ENCODE measurements at regions not wholly inside any gene's neighbourhood (a gene's known extent, or its start where the extent isn't known, plus 50 kb on each side); places are given as distances from the start of the nearest gene placed in this dataset.

DNA sequence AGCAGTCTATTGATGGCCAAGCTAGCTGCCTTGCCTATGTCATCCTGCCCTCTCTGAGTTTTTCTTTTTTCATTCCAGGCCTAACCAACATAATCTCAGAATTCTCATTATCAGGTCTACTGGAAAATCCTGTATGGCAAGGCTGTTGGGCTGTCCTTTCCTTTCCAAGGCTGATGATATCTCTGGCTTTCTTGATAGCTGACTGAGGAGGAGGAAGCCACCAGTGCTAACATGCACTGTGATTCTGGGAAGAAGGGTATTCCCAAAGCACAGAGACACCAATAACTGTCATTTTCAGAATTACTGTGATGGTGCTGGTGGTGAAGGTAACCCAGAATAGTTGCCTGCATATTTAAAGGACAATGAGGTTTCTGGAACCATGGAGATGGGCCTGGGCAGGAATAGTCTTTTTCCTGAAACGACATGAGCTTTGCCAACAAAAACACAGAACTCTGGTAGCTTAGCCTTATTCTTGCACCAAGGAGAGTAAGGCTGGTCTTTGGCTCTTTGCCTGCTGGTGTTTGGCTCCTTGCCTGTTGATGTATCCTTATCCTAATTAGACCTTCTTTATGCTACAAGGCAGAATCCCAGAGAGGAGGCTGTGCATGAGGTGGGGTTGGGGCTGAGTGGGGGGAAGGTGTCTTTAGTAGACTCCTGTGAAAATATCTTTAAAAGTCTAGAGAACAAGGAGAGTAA, 157.4 kb downstream of the TNFSF18 start:
- Histone ChIP-seq H3K9me3 (peaks cover 8% of the 10 kb centered on the region; the same call in 1 of the 2 replicates), H3K4me3 (ENCODE audit: low read depth, low read length) (no peak overlapping the region), H3K4me1 (peaks cover 25% of the 10 kb centered on the region), H3K36me3 (ENCODE audit: control insufficient read depth, insufficient read depth, low read length) (no peaks in the 10 kb centered on the region), H3K27me3 (replicated peaks; ENCODE audit: control insufficient read depth, insufficient read depth, low read length) (no peaks in the 10 kb centered on the region)
- Mint-ChIP-seq H3K27me3 (ENCODE audit: insufficient read depth, unreplicated experiment) (no peaks in the 10 kb centered on the region), H3K27ac (ENCODE audit: unreplicated experiment) (no peak overlapping the region), H3K36me3 (ENCODE audit: insufficient read depth, unreplicated experiment) (peaks cover 7% of the 10 kb centered on the region), H3K4me3 (ENCODE audit: unreplicated experiment) (no peak overlapping the region), H3K4me1 (ENCODE audit: low read depth, unreplicated experiment) (peaks cover 26% of the 10 kb centered on the region), H3K9me3 (ENCODE audit: unreplicated experiment) (peaks cover 26% of the 10 kb centered on the region)
- ChIA-PET POLR2A (no interaction called here), CTCF (no interaction called here)
- BruUV-seq (replicated peaks) = no TSS peak
- intact Hi-C loops (cut with micrococcal nuclease; ENCODE audit: unreplicated experiment) = no loop called here
- DNase-seq = no peak
- TF ChIP-seq, protein P1, sequence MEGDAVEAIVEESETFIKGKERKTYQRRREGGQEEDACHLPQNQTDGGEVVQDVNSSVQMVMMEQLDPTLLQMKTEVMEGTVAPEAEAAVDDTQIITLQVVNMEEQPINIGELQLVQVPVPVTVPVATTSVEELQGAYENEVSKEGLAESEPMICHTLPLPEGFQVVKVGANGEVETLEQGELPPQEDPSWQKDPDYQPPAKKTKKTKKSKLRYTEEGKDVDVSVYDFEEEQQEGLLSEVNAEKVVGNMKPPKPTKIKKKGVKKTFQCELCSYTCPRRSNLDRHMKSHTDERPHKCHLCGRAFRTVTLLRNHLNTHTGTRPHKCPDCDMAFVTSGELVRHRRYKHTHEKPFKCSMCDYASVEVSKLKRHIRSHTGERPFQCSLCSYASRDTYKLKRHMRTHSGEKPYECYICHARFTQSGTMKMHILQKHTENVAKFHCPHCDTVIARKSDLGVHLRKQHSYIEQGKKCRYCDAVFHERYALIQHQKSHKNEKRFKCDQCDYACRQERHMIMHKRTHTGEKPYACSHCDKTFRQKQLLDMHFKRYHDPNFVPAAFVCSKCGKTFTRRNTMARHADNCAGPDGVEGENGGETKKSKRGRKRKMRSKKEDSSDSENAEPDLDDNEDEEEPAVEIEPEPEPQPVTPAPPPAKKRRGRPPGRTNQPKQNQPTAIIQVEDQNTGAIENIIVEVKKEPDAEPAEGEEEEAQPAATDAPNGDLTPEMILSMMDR (IDR thresholded peaks at IDR 0.05; ENCODE audit: insufficient read depth in 1 of 2, low read depth in 1 of 2, low read length in 1 of 2, severe bottlenecking in 1 of 2, unreplicated experiment in 1 of 2) = no peak

DNA sequence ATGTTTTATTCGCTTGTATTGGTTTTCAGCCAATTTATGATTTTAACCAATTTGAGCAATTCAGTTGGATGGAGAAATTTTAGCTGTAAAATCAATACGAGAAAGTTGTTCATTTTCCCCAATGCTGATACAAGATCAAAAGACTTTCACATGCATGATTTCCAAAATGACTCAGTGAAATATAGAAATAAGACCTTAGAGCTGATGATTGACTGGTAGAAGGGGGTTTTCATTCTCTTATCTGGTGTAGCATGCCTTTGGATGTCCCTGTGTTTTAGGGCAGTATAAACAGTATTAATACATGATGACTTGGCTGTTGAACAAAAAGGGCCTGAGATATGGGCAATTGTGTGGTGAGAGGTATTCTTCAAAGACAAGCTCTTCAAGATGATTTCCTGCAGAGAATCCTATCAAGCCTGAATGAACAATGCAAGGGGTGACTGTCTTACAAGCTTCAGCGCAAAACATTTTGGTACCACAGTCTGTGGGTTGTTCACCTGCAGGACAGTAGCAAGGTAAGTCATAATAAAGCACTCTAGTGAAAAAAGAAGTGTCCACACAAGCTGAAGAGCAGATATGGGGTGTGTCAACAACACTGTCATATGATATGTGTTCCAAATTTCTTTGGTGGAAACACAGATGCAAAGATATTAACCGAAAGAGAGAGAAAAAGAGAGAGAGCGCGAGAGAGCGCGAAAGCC, 156.2 kb downstream of the TNFSF18 start:
- peaks cover 27% of the 10 kb centered on the region for H3K4me1 Mint-ChIP-seq (ENCODE audit: low read depth, unreplicated experiment)
- no peak for DNase-seq
- BruUV-seq (replicated peaks) = no TSS peak
- no peak overlapping the region for H3K4me3 Mint-ChIP-seq (ENCODE audit: unreplicated experiment)
- intact Hi-C loops (cut with micrococcal nuclease; ENCODE audit: unreplicated experiment) = no loop called here
- no peaks in the 10 kb centered on the region for H3K36me3 ChIP-seq (ENCODE audit: control insufficient read depth, insufficient read depth, low read length)
- POLR2A ChIA-PET = no interaction called here
- no peak overlapping the region for H3K27ac Mint-ChIP-seq (ENCODE audit: unreplicated experiment)
- no peak overlapping the region for H3K4me3 ChIP-seq (ENCODE audit: low read depth, low read length)
- TF ChIP-seq, protein P1 (IDR thresholded peaks at IDR 0.05; ENCODE audit: insufficient read depth in 1 of 2, low read depth in 1 of 2, low read length in 1 of 2, severe bottlenecking in 1 of 2, unreplicated experiment in 1 of 2) = no peak
- H3K9me3 ChIP-seq = peaks cover 6% of the 10 kb centered on the region; the same call in 1 of the 2 replicates
- H3K36me3 Mint-ChIP-seq (ENCODE audit: insufficient read depth, unreplicated experiment) = no peaks in the 10 kb centered on the region
- H3K9me3 Mint-ChIP-seq (ENCODE audit: unreplicated experiment) = peaks cover 25% of the 10 kb centered on the region
- CTCF ChIA-PET = no interaction called here
- peaks cover 28% of the 10 kb centered on the region for H3K4me1 ChIP-seq
- no peaks in the 10 kb centered on the region for H3K27me3 ChIP-seq (replicated peaks; ENCODE audit: control insufficient read depth, insufficient read depth, low read length)
- H3K27me3 Mint-ChIP-seq (ENCODE audit: insufficient read depth, unreplicated experiment) = no peaks in the 10 kb centered on the region

DNA sequence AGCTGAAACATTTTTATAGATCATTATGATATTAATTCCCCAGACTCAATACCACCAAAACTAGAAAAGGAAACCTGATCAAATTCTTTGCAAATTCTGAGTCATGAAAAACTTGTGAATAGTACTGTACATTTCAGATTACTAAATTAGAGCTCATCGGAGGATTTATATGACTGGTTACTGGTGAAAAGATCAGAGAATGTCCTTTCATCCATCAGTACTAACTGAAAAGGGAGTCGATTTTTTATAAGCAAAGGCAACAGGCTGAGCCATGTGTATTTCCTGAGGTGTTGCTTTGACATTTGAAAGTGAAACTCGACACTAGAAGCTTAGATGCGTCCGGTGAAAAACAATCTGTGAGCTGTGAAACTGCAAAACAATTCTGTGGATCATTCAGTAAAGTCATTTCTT, 155.7 kb downstream of the TNFSF18 start:
- TF ChIP-seq, protein P1 (IDR thresholded peaks at IDR 0.05; ENCODE audit: insufficient read depth in 1 of 2, low read depth in 1 of 2, low read length in 1 of 2, severe bottlenecking in 1 of 2, unreplicated experiment in 1 of 2) = no peak
- Mint-ChIP-seq H3K27ac (ENCODE audit: unreplicated experiment) (no peak overlapping the region), H3K4me1 (ENCODE audit: low read depth, unreplicated experiment) (peaks cover 27% of the 10 kb centered on the region), H3K4me3 (ENCODE audit: unreplicated experiment) (no peak overlapping the region), H3K36me3 (ENCODE audit: insufficient read depth, unreplicated experiment) (no peaks in the 10 kb centered on the region), H3K27me3 (ENCODE audit: insufficient read depth, unreplicated experiment) (no peaks in the 10 kb centered on the region), H3K9me3 (ENCODE audit: unreplicated experiment) (peaks cover 22% of the 10 kb centered on the region)
- no peaks in the 10 kb centered on the region for H3K36me3 ChIP-seq (ENCODE audit: control insufficient read depth, insufficient read depth, low read length)
- H3K4me1 ChIP-seq = peaks cover 28% of the 10 kb centered on the region
- no peaks in the 10 kb centered on the region for H3K27me3 ChIP-seq (replicated peaks; ENCODE audit: control insufficient read depth, insufficient read depth, low read length)
- H3K4me3 ChIP-seq (ENCODE audit: low read depth, low read length) = no peak overlapping the region
- no peak for DNase-seq
- intact Hi-C loops (cut with micrococcal nuclease; ENCODE audit: unreplicated experiment) = no loop called here
- POLR2A ChIA-PET = no interaction called here
- H3K9me3 ChIP-seq = 0 out of 2 replicates have a peak, but pooled peaks cover 3% of the 10 kb centered on the region
- BruUV-seq (replicated peaks) = no TSS peak
- CTCF ChIA-PET = no interaction called here

Measured in Caco-2 (cell line).